ENCODE measurements at regions not wholly inside any gene's neighbourhood (a gene's known extent, or its start where the extent isn't known, plus 50 kb on each side); places are given as distances from the start of the nearest gene placed in this dataset.

- no peak overlapping the region for H3K4me3 ChIP-seq (ENCODE audit: control extremely low read depth in 1 of 5, extremely low read depth in 1 of 5, insufficient read depth in 1 of 5, low read depth in 2 of 5, low read length in 4 of 5)
- no peak overlapping the region for H3K4me3 Mint-ChIP-seq
- no peak overlapping the region for H3K27ac Mint-ChIP-seq
- no peaks in the 10 kb centered on the region for H3K9me3 Mint-ChIP-seq (ENCODE audit: insufficient read depth)
- H3K4me1 ChIP-seq (ENCODE audit: control insufficient read depth in 2 of 2, insufficient read depth in 2 of 2, low read length in 2 of 2), result peaks cover 0 to 10% of the 10 kb centered on the region in 2 donors
- ATAC-seq (ENCODE audit: low read depth) (no peak), DNase-seq (no peak)
- H2AFZ ChIP-seq (ENCODE audit: insufficient read depth, low read depth, low read length, poor library complexity, severe bottlenecking), result no peak overlapping the region
- intact Hi-C loops (cut with micrococcal nuclease), result no loop called here
- no peaks in the 10 kb centered on the region for H3K79me2 ChIP-seq (ENCODE audit: control insufficient read depth, insufficient read depth, low read length)
- POLR2A ChIA-PET, result no interaction called here
- H3K9ac ChIP-seq (ENCODE audit: low read length), result no peak overlapping the region
- TF ChIP-seq CTCF (IDR thresholded peaks at IDR 0.05), result no peak
- H3K27me3 Mint-ChIP-seq, result peaks cover 38% of the 10 kb centered on the region
- no peaks in the 10 kb centered on the region for H4K20me1 ChIP-seq (ENCODE audit: control insufficient read depth, insufficient read depth, low read length, poor library complexity, severe bottlenecking)
- H3K27ac ChIP-seq (ENCODE audit: low read length in 2 of 2), result no peak overlapping the region
- H3K4me2 ChIP-seq (replicated peaks; ENCODE audit: low read depth, low read length, poor library complexity, severe bottlenecking), result no peak overlapping the region
- peaks cover 11% of the 10 kb centered on the region for H3K4me1 Mint-ChIP-seq
- no peaks in the 10 kb centered on the region for H3K9me3 ChIP-seq (ENCODE audit: control extremely low read depth in 1 of 3, control insufficient read depth in 2 of 3, insufficient read depth in 1 of 3, low read length in 2 of 3)
- WGBS (ENCODE audit: insufficient coverage), result 92% methylated on average over 2 of the region's 3 CpGs
- peaks cover 0 to 17% (median 1%) of the 10 kb centered on the region in 4 experiments for H3K27me3 ChIP-seq (replicated peaks in 1 of 4; ENCODE audit: control extremely low read depth in 1 of 4, control insufficient read depth in 3 of 4, insufficient read depth in 4 of 4, low read length in 3 of 4)
- H3K36me3 ChIP-seq (replicated peaks in 1 of 2; ENCODE audit: control extremely low read depth in 1 of 2, control insufficient read depth in 1 of 2, extremely low read depth in 1 of 2, insufficient read depth in 2 of 2, low read length in 1 of 2), result no peaks in the 10 kb centered on the region
- CTCF ChIA-PET, result no interaction called here
Observed at GRCh38 chr1:87173231-87173630, 155.4 kb upstream of the LMO4 start.

GRCh38 chr1:87174724-87175245 lies 153.9 kb upstream of the LMO4 start:
- Histone ChIP-seq H3K9ac (ENCODE audit: low read length) (no peak overlapping the region), H2AFZ (ENCODE audit: insufficient read depth, low read depth, low read length, poor library complexity, severe bottlenecking) (no peak overlapping the region), H3K4me1 (ENCODE audit: control insufficient read depth in 2 of 2, insufficient read depth in 2 of 2, low read length in 2 of 2) (peaks cover 0 to 10% of the 10 kb centered on the region in 2 donors), H3K4me3 (ENCODE audit: control extremely low read depth in 1 of 5, extremely low read depth in 1 of 5, insufficient read depth in 1 of 5, low read depth in 2 of 5, low read length in 4 of 5) (no peak overlapping the region), H3K79me2 (ENCODE audit: control insufficient read depth, insufficient read depth, low read length) (no peaks in the 10 kb centered on the region), H3K27ac (ENCODE audit: low read length in 2 of 2) (no peak overlapping the region), H3K9me3 (ENCODE audit: control extremely low read depth in 1 of 3, control insufficient read depth in 2 of 3, insufficient read depth in 1 of 3, low read length in 2 of 3) (no peaks in the 10 kb centered on the region), H3K27me3 (replicated peaks in 1 of 4; ENCODE audit: control extremely low read depth in 1 of 4, control insufficient read depth in 3 of 4, insufficient read depth in 4 of 4, low read length in 3 of 4) (peaks cover 0 to 20% (median 1%) of the 10 kb centered on the region in 4 experiments), H4K20me1 (ENCODE audit: control insufficient read depth, insufficient read depth, low read length, poor library complexity, severe bottlenecking) (no peaks in the 10 kb centered on the region), H3K4me2 (replicated peaks; ENCODE audit: low read depth, low read length, poor library complexity, severe bottlenecking) (no peak overlapping the region), H3K36me3 (replicated peaks in 1 of 2; ENCODE audit: control extremely low read depth in 1 of 2, control insufficient read depth in 1 of 2, extremely low read depth in 1 of 2, insufficient read depth in 2 of 2, low read length in 1 of 2) (no peaks in the 10 kb centered on the region)
- ChIA-PET CTCF (no interaction called here), POLR2A (no interaction called here)
- TF ChIP-seq CTCF (IDR thresholded peaks at IDR 0.05), result no peak
- whole genome bisulfite sequencing (ENCODE audit: insufficient coverage), result 86% methylated on average over 2 of the region's 2 CpGs
- DNase-seq (no peak), ATAC-seq (ENCODE audit: low read depth) (no peak)
- H3K9me3 Mint-ChIP-seq (ENCODE audit: insufficient read depth), result no peaks in the 10 kb centered on the region
- H3K27ac Mint-ChIP-seq, result no peak overlapping the region
- peaks cover 11% of the 10 kb centered on the region for H3K4me1 Mint-ChIP-seq
- H3K27me3 Mint-ChIP-seq, result peaks cover 32% of the 10 kb centered on the region
- H3K4me3 Mint-ChIP-seq, result no peak overlapping the region
- intact Hi-C loops (cut with micrococcal nuclease), result no loop called here
